ENCODE measurements at regions not wholly inside any gene's neighbourhood (a gene's known extent, or its start where the extent isn't known, plus 50 kb on each side); places are given as distances from the start of the nearest gene placed in this dataset.

GRCh38 chr6:37580176-37580955, 80.7 kb upstream of the CCDC167 start:
- Histone ChIP-seq H3K4me3 (no peak overlapping the region), H3K4me1 (no peaks in the 10 kb centered on the region), H3K27ac (no peak overlapping the region), H3K27me3 (ENCODE audit: low read depth) (peaks cover 12% of the 10 kb centered on the region), H3K9me3 (no peaks in the 10 kb centered on the region), H3K36me3 (no peaks in the 10 kb centered on the region)
- DNase-seq (no peak), ATAC-seq (no peak)
- TF ChIP-seq CTCF (IDR thresholded peaks at IDR 0.05): no peak
- intact Hi-C loops (cut with DNase I): no loop called here

DNA sequence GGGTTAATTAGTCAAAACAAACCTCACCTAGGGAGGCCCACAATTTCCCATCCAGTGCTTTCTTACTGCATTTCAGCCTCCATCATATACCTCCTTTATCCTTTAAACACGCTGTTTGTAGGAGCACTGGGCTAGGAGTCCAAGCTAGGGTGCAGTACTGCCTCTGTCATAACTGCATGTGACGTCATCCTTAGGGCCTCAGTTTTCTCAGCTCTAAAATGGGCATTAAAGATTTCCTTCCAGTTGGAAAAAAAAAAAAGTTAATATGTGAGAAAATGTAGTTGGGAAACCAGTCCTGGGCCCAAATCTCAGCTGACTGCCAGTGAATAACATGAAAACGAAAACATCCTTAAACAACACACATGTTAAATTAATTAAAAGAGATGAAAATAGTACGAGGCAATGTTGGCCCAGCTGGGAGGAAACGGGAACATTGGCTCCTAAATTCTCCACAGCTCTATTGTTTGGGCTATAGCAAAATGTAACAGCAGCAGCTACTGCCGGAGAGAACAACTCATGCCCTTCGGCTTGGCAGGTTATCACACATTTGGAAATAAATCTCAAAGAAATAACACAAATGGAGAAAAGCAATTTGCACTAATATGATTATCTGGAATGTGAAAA, 79.9 kb upstream of the CCDC167 start:
- Histone ChIP-seq H3K27ac (no peak overlapping the region), H3K36me3 (no peaks in the 10 kb centered on the region), H3K4me1 (no peaks in the 10 kb centered on the region), H3K9me3 (no peaks in the 10 kb centered on the region), H3K27me3 (ENCODE audit: low read depth) (peaks cover 6% of the 10 kb centered on the region), H3K4me3 (no peak overlapping the region)
- ATAC-seq (no peak), DNase-seq (no peak)
- intact Hi-C loops (cut with DNase I): no loop called here
- no peak for TF ChIP-seq CTCF (IDR thresholded peaks at IDR 0.05)

DNA sequence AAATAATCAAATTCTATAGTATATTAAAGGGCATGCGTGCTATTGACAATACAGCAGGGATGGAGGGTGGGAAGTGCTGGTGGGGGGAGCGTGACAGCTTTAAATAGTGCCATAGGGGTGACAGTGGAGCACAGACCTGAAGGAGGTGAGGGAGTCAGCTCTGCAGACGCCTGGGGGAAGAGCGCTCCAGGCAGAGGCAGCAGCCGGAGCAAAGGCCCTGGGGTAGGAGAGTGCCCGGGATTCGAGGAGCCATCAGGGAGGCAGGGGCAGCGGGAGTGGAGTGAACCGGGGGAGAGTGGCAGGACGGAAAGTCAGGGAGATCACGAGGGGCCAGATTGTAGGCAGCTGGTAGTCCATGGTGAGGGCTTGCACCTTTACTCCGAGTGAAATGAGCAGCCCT, 78.4 kb upstream of the CCDC167 start:
- no peak for ATAC-seq
- no peak overlapping the region for H3K27ac ChIP-seq
- peaks cover 4% of the 10 kb centered on the region for H3K27me3 ChIP-seq (ENCODE audit: low read depth)
- no peak for DNase-seq
- H3K36me3 ChIP-seq: no peaks in the 10 kb centered on the region
- no peak for TF ChIP-seq CTCF (IDR thresholded peaks at IDR 0.05)
- H3K9me3 ChIP-seq: no peaks in the 10 kb centered on the region
- intact Hi-C loops (cut with DNase I): no loop called here
- H3K4me1 ChIP-seq: no peaks in the 10 kb centered on the region
- no peak overlapping the region for H3K4me3 ChIP-seq

- H3K36me3 ChIP-seq: no peaks in the 10 kb centered on the region
- peaks cover 10% of the 10 kb centered on the region for H3K27me3 ChIP-seq (ENCODE audit: low read depth)
- no peaks in the 10 kb centered on the region for H3K4me1 ChIP-seq
- no peak for DNase-seq
- TF ChIP-seq CTCF (IDR thresholded peaks at IDR 0.05): no peak
- no peak for ATAC-seq
- H3K27ac ChIP-seq: no peak overlapping the region
- intact Hi-C loops (cut with DNase I): no loop called here
- H3K9me3 ChIP-seq: no peaks in the 10 kb centered on the region
- H3K4me3 ChIP-seq: no peak overlapping the region
These were observed 76.6 kb upstream of the CCDC167 start for GRCh38 chr6:37576336-37576737.

- ATAC-seq: no peak
These were observed 75.5 kb upstream of the CCDC167 start for GRCh38 chr6:37575221-37575620.

More at GRCh38 chr6:37575221-37575620, 75.5 kb upstream of the CCDC167 start:
- no peaks in the 10 kb centered on the region for H3K9me3 ChIP-seq
- peaks cover 20% of the 10 kb centered on the region for H3K27me3 ChIP-seq (ENCODE audit: low read depth)
- no peak for DNase-seq
- no peaks in the 10 kb centered on the region for H3K36me3 ChIP-seq
- no peak for TF ChIP-seq CTCF (IDR thresholded peaks at IDR 0.05)
- H3K27ac ChIP-seq: no peak overlapping the region
- intact Hi-C loops (cut with DNase I): no loop called here
- H3K4me1 ChIP-seq: no peaks in the 10 kb centered on the region
- no peak overlapping the region for H3K4me3 ChIP-seq
